Body of pancreas (tissue), 4 donors: ENCODE measurements at regions not wholly inside any gene's neighbourhood (a gene's known extent, or its start where the extent isn't known, plus 50 kb on each side); places are given as distances from the start of the nearest gene placed in this dataset.

Experiments
- CTCF ChIP-seq, 7 experiments: fragments of 450-650 bp in 4 of 7; fragments of 200-600 bp in 3 of 7; sonication (generic) in 3 of 7; IDR thresholded peaks; one replicate each; pipeline ENCODE4 v1.5.1; 2016 to 2019; ENCODE audit warnings: antibody characterized with exemption in 7 of 7
- POLR2A ChIP-seq, 3 donors: fragments of 450-650 bp; IDR thresholded peaks; one replicate each; pipeline ENCODE4 v1.6.1; 2016; ENCODE audit warnings: antibody characterized with exemption in 3 of 3, mild to moderate bottlenecking in 2 of 3

DNA sequence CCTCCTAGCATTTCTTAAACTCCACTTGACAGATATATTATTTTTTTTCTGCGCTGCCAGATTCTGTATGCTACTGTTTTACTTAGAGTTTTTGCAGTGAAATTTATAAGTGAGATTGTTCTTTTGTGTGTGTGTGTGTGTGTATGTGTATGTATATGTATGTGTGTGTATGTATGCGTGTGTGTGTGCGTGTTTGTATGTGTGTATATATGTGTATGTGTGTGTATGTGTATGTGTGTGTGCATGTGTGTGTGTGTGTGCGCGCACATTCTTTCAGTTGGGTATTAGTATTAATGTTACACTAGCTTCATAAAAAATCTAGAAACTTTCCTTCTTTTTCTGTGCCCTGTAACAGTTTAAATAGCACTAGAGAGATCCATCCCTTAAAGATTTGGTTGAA is 152.6 kb upstream of the CSF3R start:
- TF ChIP-seq CTCF (IDR thresholded peaks at IDR 0.05) (no peak), POLR2A (IDR thresholded peaks at IDR 0.05) (no peak)
